Activated T-cell treated with anti-CD3 and anti-CD28 coated beads for 48 hours (primary cell): ENCODE measurements at regions not wholly inside any gene's neighbourhood (a gene's known extent, or its start where the extent isn't known, plus 50 kb on each side); places are given as distances from the start of the nearest gene placed in this dataset.

Experiments
- DNase-seq: peaks from one replicate; pipeline ENCODE4 v3.0.0-alpha.2; 2020; ENCODE audit warnings: low read depth

DNA sequence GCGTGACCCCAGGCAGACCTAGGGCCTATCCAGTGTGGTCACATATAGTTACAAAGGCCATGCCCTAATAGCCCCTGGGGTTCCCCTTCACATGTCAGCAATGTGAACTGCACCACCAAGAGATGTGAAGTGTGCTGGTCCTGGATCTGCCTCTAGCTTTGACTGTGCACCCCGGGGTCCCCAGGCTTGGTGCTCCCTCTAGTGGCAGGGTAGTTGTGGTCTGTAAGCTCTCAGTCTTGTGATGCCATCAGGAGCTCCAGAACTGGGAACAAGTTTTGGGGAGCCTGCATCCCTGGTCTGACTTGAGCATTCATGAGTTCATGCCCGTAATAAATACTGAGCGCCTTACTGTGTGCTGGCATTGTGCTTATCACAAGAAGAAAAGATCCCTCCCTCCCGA lies 143.4 kb downstream of the DHX35 start:
- no peak for DNase-seq

DNA sequence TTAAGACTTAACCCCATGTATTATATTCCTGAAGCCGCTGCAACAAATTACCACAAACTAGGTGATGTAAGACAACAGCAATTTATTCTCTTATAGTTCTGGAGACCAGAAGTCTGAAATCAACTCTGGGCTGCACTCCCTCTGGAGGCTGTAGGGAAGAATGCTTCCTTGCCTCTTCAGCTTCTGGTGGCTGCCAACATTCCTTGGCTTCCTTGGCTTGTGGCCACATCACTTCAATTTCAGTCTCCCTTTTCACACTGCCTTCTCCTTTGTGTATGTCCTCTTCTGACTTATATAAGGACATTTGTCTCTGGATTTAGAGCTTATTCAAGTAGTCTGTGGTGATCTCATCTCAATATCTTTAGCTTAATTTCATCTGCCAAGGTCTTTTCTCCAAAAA lies 141.6 kb downstream of the DHX35 start:
- no peak for DNase-seq

DNA sequence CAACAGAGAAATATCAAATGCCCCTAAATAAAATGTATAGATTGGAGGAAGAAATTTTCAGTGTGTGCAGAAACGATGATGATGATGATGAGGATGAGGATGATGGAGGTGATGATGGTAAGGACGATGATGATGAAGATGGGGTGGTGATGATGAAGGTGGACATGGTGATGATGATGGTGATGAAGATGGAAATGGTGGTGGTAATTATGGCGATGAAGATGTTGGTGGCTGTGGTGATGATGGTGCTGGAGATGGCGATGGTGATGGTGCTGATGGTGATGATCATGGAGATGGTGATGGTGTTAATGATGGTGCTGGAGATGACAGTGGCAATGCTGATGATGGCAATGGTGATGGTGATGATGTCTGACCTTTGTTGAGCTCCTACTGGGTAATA lies 141.2 kb downstream of the DHX35 start:
- DNase-seq = no peak

DNA sequence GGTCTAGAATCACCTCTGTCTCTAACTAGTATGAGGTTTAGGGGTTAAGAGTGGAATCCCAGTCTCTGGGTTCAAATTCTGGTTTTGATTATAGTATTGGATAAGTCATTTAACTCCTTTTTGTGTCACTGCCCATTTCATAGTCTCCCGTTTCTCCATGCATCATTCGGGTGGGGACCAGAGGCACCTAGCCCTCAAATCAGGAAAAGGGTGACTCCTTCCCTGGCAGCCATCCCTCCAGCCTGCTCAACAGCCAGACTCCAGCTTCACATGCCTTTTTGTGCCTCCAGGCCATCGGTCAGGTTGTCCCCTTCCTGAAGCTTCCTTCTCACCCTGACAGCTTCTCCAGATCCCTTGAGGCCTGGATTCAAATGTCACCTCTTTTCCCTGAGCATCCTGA lies 139.8 kb downstream of the DHX35 start:
- no peak for DNase-seq

DNA sequence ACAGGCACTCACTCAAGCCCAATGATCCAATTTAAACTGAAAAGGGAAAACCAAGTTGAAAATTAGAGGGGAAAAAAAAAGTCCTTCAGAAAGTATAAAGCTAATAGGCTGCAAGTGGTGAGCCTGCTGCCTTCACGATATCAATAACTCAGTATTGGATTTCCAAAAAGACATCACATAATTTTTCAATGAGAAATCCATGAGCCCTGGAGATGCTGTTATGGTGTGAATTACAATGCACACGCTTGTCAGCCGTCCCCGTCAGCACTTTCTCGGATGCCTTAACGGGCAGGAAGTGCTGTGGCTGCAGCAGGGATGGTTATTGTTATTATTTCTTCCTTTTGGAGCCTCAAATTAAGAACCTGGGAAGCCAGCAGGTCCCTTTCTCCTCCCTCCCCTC lies 138.5 kb downstream of the DHX35 start:
- no peak for DNase-seq

- no peak for DNase-seq
These were observed 135.7 kb downstream of the DHX35 start for GRCh38 chr20:39097889-39098288.

- no peak for DNase-seq
These were observed 133.7 kb downstream of the DHX35 start for GRCh38 chr20:39095870-39096269.

DNA sequence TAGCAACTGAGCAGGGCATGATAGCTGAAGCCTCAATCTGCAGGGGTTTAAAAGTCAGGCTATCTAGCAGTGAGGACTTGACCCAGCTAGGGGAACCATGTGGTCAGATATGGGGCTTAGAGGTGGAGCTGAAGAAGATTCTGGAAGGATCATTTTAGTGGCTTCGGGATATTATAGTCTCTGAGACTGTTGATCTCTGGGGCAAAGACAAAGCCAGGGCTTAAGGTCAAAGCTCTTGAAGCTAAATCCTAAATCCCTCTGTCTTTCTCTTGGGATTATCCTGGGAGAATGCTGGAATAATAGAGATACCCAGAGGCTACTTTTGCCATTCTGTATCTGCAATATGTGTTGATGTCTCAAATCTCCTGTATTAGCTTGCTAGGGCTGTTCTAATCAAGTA lies 132.2 kb downstream of the DHX35 start:
- no peak for DNase-seq

DNA sequence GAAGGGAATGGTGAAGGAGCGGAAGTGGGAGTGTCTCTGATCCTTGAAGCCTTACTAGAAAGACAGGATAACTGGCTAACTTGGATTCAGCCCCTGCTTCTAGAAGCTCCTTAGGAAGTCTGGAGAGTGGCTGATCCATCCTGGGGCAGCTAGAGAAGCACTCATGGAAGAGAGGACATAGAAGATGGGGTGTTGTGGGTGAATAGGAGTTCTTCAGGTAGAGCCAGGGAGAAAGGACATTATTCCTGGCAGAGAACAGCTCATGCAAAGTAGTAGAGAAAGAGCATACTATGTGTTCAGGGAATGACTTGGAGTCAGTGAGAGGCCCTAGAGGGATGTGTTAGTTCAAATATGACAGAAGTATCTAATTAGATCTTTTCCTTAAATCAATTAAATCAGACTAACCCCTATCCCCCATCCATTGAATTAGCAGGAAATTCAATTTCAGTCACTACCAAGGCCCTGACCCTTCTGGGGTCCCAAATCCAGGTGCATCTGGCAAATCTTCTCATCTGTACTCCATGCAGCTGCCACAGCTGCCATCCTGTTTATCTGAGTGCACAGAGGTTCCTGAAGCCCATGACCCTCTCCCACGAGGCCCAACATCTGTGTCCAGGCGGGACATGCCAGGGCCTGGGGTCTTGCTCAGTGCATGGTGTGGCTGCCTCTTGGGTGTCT lies 130.7 kb downstream of the DHX35 start:
- no peak for DNase-seq

DNA sequence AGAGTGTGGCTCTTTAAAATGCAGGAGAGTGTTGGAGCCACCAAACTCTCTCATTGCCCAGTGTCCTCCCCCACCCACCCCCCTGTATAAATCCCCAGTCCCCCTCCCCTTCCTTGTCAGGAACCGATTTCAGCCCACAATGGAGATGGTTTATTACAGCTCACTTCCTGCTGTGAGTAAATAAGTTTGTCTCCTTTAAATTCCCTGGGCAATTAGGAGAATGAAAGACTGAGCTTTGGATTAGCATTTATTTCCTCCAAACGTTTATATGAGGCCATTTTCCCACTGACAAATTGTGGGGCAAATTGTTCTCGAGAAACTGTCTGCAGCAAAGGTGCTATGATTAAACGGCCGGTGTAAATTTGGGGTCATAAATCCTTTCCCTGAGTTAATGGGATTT lies 128.8 kb downstream of the DHX35 start:
- no peak for DNase-seq

- no peak for DNase-seq
These were observed 127.7 kb downstream of the DHX35 start for GRCh38 chr20:39089797-39090196.
